Kidney epithelial cell (primary cell): ENCODE measurements at regions not wholly inside any gene's neighbourhood (a gene's known extent, or its start where the extent isn't known, plus 50 kb on each side); places are given as distances from the start of the nearest gene placed in this dataset.

ENCODE experiments used
- DNase-seq: peaks from one replicate; pipeline ENCODE4 v3.0.0-alpha.2; 2010; ENCODE audit warnings: low read depth
- H3K27me3 ChIP-seq: 2 replicates; pipeline ENCODE4 v1.6.0; 2011; ENCODE audit warnings: low read length; ENCODE audit not compliant: control insufficient read depth, insufficient read depth
- H3K36me3 ChIP-seq: 2 replicates; pipeline ENCODE4 v1.5.1; 2011; ENCODE audit warnings: low read length; ENCODE audit not compliant: control insufficient read depth, insufficient read depth
- H3K4me3 ChIP-seq: 2 replicates; pipeline ENCODE4 v1.5.1; 2011; ENCODE audit warnings: low read depth, mild to moderate bottlenecking, control low read depth, low read length
- TF ChIP-seq, protein P1 (sequence below): IDR thresholded peaks from 2 replicates; pipeline ENCODE4 v1.5.1; 2011; ENCODE audit warnings: mild to moderate bottlenecking, moderate library complexity, low read length, control low read depth, inconsistent platforms; ENCODE audit not compliant: insufficient read depth, poor library complexity, severe bottlenecking

DNA sequence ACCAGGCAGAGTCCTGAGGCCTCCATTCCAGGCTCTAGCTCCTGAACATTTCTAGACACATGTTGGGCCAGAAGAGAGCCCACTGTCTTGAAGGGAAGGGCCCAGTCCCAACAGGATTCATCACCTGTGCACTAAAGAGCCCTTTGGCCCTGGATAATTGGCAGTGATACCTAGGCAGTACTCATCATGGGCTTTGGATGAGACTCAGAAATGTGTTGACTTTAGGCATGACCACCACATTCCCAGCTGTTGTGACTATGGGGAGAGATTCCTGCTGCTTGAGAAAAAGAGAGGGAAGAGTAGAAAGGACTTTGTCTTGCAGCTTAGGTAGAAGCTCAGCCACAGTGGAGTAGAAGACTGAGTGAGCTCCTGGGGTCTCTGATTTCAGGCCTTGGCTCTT lies 138.4 kb upstream of the DAPK1 start:
- H3K27me3 ChIP-seq: no peaks in the 10 kb centered on the region
- no peaks in the 10 kb centered on the region for H3K36me3 ChIP-seq
- TF ChIP-seq, protein P1, sequence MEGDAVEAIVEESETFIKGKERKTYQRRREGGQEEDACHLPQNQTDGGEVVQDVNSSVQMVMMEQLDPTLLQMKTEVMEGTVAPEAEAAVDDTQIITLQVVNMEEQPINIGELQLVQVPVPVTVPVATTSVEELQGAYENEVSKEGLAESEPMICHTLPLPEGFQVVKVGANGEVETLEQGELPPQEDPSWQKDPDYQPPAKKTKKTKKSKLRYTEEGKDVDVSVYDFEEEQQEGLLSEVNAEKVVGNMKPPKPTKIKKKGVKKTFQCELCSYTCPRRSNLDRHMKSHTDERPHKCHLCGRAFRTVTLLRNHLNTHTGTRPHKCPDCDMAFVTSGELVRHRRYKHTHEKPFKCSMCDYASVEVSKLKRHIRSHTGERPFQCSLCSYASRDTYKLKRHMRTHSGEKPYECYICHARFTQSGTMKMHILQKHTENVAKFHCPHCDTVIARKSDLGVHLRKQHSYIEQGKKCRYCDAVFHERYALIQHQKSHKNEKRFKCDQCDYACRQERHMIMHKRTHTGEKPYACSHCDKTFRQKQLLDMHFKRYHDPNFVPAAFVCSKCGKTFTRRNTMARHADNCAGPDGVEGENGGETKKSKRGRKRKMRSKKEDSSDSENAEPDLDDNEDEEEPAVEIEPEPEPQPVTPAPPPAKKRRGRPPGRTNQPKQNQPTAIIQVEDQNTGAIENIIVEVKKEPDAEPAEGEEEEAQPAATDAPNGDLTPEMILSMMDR: no peak
- no peak for DNase-seq
- no peak overlapping the region for H3K4me3 ChIP-seq

DNA sequence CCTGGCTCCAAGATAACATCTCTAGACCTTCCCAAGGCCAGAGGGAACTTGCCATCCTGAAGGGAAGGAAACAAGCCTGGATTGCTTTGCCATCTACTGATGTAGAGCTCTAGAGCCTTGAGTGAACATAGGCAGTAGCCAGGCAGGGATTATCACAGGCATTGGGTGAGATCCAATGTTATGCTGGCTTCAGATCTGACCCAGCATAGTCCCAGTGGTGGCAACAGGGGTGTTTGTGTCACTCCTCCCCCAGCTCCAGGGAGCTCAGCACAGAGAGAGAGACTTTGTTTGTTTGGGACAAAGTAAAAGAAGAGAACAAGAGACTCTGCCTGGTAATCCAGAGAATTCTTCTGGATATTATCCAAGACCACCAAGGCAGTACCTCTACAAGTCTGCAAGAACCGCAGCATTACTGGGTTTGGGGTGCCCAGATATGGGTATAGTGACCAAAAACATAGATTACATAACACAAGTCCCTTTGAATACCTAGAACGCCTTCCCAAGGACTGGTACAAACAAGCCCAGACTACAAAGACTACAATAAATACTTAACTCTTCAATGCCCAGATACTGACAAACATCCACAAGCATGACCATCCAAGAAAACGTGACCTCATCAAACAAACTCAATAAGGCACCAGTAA lies 137.6 kb upstream of the DAPK1 start:
- H3K4me3 ChIP-seq: no peak overlapping the region
- no peaks in the 10 kb centered on the region for H3K27me3 ChIP-seq
- DNase-seq: no peak
- TF ChIP-seq, protein P1: no peak
- H3K36me3 ChIP-seq: no peaks in the 10 kb centered on the region

- Histone ChIP-seq H3K27me3 (no peaks in the 10 kb centered on the region), H3K4me3 (no peak overlapping the region), H3K36me3 (no peaks in the 10 kb centered on the region)
- no peak for DNase-seq
- TF ChIP-seq, protein P1: no peak
Observed at GRCh38 chr9:87370049-87370685, 127.5 kb upstream of the DAPK1 start.

GRCh38 chr9:87371795-87372355 lies 125.8 kb upstream of the DAPK1 start:
- no peaks in the 10 kb centered on the region for H3K27me3 ChIP-seq
- no peak overlapping the region for H3K4me3 ChIP-seq
- TF ChIP-seq, protein P1: no peak
- no peaks in the 10 kb centered on the region for H3K36me3 ChIP-seq
- DNase-seq: no peak

DNA sequence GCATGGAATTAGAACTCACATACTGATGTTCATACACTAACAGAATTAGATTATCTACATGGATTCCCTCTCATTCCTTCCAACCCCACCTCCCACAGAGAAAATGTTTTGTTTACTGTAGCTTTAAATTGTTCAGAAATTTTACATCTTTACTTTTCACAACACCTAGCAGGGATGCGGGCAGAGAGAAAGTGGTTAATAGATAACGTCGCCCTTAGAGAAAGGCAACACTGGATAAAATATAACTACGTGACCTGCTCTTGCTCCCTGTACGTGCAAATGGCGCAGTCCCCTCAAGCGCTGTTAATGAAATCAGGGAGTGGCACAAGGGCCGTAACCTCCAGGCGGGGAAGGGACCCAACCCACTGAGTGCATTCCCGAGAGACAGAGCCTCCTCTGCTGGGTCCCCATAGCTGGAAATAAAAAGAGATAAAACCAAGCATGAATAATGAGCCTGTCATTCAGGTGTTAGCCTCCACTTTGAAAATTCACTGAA lies 125.3 kb upstream of the DAPK1 start:
- TF ChIP-seq, protein P1: no peak
- Histone ChIP-seq H3K27me3 (no peaks in the 10 kb centered on the region), H3K36me3 (no peaks in the 10 kb centered on the region), H3K4me3 (no peak overlapping the region)
- DNase-seq: no peak
